MM.1S (cell line): ENCODE measurements at regions not wholly inside any gene's neighbourhood (a gene's known extent, or its start where the extent isn't known, plus 50 kb on each side); places are given as distances from the start of the nearest gene placed in this dataset.

Experiments
- EZH2phosphoT487 ChIP-seq: fragments of 300-600 bp; sonication (generic); IDR thresholded peaks from 2 replicates; pipeline ENCODE4 v1.6.1; 2018; ENCODE audit warnings: antibody characterized with exemption, low read length
- TF ChIP-seq, protein P1 (sequence below): fragments of 300-600 bp; sonication (generic); IDR thresholded peaks from 2 replicates; pipeline ENCODE4 v1.5.1; 2016; ENCODE audit warnings: antibody characterized with exemption, low read length, mixed read lengths

DNA sequence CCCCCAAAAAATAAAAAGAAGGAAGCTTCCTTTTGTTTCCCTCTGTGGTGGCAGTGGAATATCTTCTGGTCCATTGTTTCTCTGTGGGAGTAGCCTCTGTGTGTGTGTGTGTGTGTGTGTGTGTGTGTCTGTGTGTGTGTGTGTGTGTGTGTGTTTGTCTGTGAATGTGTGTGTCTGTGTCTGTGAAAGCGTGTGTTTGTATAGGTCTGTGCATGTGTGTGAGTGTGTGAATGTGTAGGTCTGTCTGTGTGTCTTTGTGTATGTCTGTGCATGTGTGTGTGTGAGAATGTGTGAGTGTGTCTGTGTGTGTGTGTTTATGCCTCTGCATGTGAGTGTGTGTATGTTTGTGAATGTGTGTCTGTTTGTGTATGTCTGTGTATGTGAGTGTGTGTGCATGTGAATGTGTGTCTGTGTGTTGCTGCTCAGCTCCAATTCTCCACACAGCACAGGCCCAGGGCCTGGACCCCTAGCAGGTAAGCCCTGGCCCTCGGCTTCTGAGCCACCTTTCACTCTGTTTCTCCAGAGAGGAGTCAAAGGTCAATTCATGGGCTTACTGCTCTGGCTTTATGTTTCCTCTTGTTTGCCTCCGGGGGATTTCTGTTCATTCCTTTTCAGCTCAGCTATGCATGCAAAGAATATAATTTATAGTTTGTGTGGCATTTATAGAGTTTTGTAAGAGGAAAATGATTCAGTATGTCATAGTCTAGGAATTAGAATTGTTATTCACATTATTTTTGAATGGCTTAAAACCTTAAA is 89.8 kb downstream of the UCHL1 start:
- TF ChIP-seq, protein P1, sequence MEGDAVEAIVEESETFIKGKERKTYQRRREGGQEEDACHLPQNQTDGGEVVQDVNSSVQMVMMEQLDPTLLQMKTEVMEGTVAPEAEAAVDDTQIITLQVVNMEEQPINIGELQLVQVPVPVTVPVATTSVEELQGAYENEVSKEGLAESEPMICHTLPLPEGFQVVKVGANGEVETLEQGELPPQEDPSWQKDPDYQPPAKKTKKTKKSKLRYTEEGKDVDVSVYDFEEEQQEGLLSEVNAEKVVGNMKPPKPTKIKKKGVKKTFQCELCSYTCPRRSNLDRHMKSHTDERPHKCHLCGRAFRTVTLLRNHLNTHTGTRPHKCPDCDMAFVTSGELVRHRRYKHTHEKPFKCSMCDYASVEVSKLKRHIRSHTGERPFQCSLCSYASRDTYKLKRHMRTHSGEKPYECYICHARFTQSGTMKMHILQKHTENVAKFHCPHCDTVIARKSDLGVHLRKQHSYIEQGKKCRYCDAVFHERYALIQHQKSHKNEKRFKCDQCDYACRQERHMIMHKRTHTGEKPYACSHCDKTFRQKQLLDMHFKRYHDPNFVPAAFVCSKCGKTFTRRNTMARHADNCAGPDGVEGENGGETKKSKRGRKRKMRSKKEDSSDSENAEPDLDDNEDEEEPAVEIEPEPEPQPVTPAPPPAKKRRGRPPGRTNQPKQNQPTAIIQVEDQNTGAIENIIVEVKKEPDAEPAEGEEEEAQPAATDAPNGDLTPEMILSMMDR = no peak
- no peak for TF ChIP-seq EZH2phosphoT487
